Hepatocyte (in vitro differentiated cells): ENCODE measurements at regions not wholly inside any gene's neighbourhood (a gene's known extent, or its start where the extent isn't known, plus 50 kb on each side); places are given as distances from the start of the nearest gene placed in this dataset.

Experiments used
- DNase-seq: peaks from one replicate; pipeline ENCODE4 v3.0.0-alpha.2; 2016; ENCODE audit warnings: low spot score
- H2AFZ ChIP-seq: fragments of 200-600 bp; sonication (generic); 2 replicates; pipeline ENCODE4 v1.6.0; 2016; ENCODE audit warnings: antibody characterized with exemption, mild to moderate bottlenecking
- H3K27ac ChIP-seq: fragments of 200-600 bp; sonication (generic); 2 replicates; pipeline ENCODE4 v1.5.1; 2016; ENCODE audit warnings: mild to moderate bottlenecking
- H3K27me3 ChIP-seq: fragments of 200-600 bp; sonication (generic); 2 replicates; pipeline ENCODE4 v1.6.1; 2016
- H3K36me3 ChIP-seq: fragments of 200-600 bp; sonication (generic); replicated peaks from 2 replicates; pipeline ENCODE4 v1.5.1; 2016; ENCODE audit warnings: low read depth; ENCODE audit not compliant: insufficient read depth
- H3K4me1 ChIP-seq: fragments of 200-600 bp; sonication (generic); 2 replicates; pipeline ENCODE4 v1.5.1; 2016; ENCODE audit warnings: mild to moderate bottlenecking, moderate library complexity; ENCODE audit not compliant: insufficient read depth
- H3K4me2 ChIP-seq: fragments of 200-600 bp; sonication (generic); 2 replicates; pipeline ENCODE4 v1.6.0; 2016
- H3K4me3 ChIP-seq: fragments of 200-600 bp; sonication (generic); 2 replicates; pipeline ENCODE4 v1.5.1; 2016; ENCODE audit warnings: mild to moderate bottlenecking
- H3K79me2 ChIP-seq: fragments of 200-600 bp; sonication (generic); 2 replicates; pipeline ENCODE4 v1.6.0; 2017; ENCODE audit warnings: mild to moderate bottlenecking
- H3K9me2 ChIP-seq: fragments of 200-600 bp; sonication (generic); replicated peaks from 2 replicates; pipeline ENCODE4 v1.6.0; 2017; ENCODE audit warnings: mild to moderate bottlenecking; ENCODE audit not compliant: insufficient read depth
- H3K9me3 ChIP-seq: fragments of 200-600 bp; sonication (generic); 2 replicates; pipeline ENCODE4 v1.5.1; 2016; ENCODE audit warnings: low read depth, mild to moderate bottlenecking
- H4K20me1 ChIP-seq: fragments of 200-600 bp; sonication (generic); 2 replicates; pipeline ENCODE4 v1.6.0; 2016; ENCODE audit warnings: mild to moderate bottlenecking; ENCODE audit not compliant: insufficient read depth, poor library complexity, severe bottlenecking
- CTCF ChIP-seq: fragments of 200-600 bp; sonication (generic); IDR thresholded peaks from 2 replicates; pipeline ENCODE4 v1.5.1; 2016; ENCODE audit warnings: antibody characterized with exemption, mild to moderate bottlenecking; ENCODE audit not compliant: poor library complexity
- EZH2 ChIP-seq: fragments of 200-600 bp; sonication (generic); IDR thresholded peaks from 2 replicates; pipeline ENCODE4 v1.6.1; 2016; ENCODE audit warnings: antibody characterized with exemption, mild to moderate bottlenecking, borderline replicate concordance
- EZH2phosphoT487 ChIP-seq: fragments of 200-600 bp; sonication (generic); IDR thresholded peaks from one replicate; pipeline ENCODE4 v1.6.1; 2018; ENCODE audit warnings: antibody characterized with exemption, mild to moderate bottlenecking, low read depth, moderate library complexity; ENCODE audit not compliant: unreplicated experiment, severe bottlenecking
- WGBS: methylation state at CpG from one replicate; pipeline ENCODE4 v1.1.6; 2016; ENCODE audit warnings: low lambda C conversion rate; ENCODE audit errors: missing lambda C conversion rate; 5-methylcytosine and 5-hydroxymethylcytosine counted together

GRCh38 chr6:147776631-147777213 lies 268.2 kb downstream of the SAMD5 start:
- no peaks in the 10 kb centered on the region for H3K79me2 ChIP-seq
- TF ChIP-seq EZH2 (no peak), EZH2phosphoT487 (no peak), CTCF (no peak)
- H3K4me1 ChIP-seq: no peaks in the 10 kb centered on the region
- no peaks in the 10 kb centered on the region for H3K9me3 ChIP-seq
- H4K20me1 ChIP-seq: no peaks in the 10 kb centered on the region
- DNase-seq: peak; percentile 14
- H3K4me3 ChIP-seq: no peak overlapping the region
- H3K4me2 ChIP-seq: no peak overlapping the region
- no peak overlapping the region for H2AFZ ChIP-seq
- WGBS: 69% methylated on average over 4 of the region's 4 CpGs
- no peaks in the 10 kb centered on the region for H3K9me2 ChIP-seq
- no peaks in the 10 kb centered on the region for H3K27me3 ChIP-seq
- no peak overlapping the region for H3K27ac ChIP-seq
- no peaks in the 10 kb centered on the region for H3K36me3 ChIP-seq

DNA sequence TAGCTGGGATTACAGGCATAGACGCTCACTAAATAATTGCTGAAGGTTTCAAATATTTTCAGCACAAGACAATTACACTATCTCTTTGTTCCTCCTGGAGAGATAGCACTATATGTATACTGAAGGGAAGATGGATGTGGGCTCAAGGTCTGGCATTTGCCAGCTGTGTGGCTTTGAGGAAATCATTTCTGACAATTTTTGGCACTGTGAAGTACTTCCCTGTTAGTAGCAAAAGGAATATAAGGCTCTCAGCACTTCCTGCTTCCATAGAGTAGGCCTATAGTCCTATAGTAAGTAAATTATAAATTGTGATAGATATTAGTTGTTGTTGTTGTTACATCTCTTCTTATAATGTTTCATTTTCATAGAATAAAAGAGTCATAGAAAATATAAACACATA lies 271.1 kb downstream of the SAMD5 start:
- WGBS: 82% methylated on average over 1 of the region's 1 CpG
- H3K9me2 ChIP-seq: no peaks in the 10 kb centered on the region
- H3K36me3 ChIP-seq: no peaks in the 10 kb centered on the region
- TF ChIP-seq CTCF (no peak), EZH2 (no peak), EZH2phosphoT487 (no peak)
- no peaks in the 10 kb centered on the region for H3K9me3 ChIP-seq
- DNase-seq: no peak
- H3K4me2 ChIP-seq: no peak overlapping the region
- no peak overlapping the region for H3K4me3 ChIP-seq
- no peak overlapping the region for H3K27ac ChIP-seq
- no peak overlapping the region for H2AFZ ChIP-seq
- H4K20me1 ChIP-seq: no peaks in the 10 kb centered on the region
- no peaks in the 10 kb centered on the region for H3K27me3 ChIP-seq
- H3K79me2 ChIP-seq: no peaks in the 10 kb centered on the region
- H3K4me1 ChIP-seq: no peaks in the 10 kb centered on the region

DNA sequence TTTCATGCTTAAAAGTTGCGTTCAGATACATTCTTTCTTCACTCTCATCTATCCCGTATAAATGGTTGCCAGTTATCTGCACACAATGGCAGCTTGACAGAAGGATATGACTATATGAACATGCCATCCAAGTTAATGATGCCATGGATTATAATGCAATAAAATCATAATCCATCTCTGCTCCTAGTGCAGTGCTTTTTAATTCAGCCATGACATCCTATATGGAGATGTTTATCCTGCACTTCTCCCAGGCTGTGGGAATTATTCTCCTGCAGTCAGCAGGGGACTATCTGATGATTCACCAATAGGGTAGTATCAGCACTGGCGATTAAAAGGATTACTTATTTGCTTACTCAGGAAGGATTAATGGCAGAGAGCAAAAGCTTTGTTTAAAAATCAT lies 273.8 kb downstream of the SAMD5 start:
- H3K9me3 ChIP-seq: no peaks in the 10 kb centered on the region
- no peaks in the 10 kb centered on the region for H3K36me3 ChIP-seq
- no peak for TF ChIP-seq CTCF
- no peak for TF ChIP-seq EZH2phosphoT487
- TF ChIP-seq EZH2: no peak
- 31% methylated on average over 3 of the region's 3 CpGs for WGBS
- H4K20me1 ChIP-seq: no peaks in the 10 kb centered on the region
- no peaks in the 10 kb centered on the region for H3K79me2 ChIP-seq
- peak; percentile 40 for DNase-seq
- H3K4me2 ChIP-seq: peak overlapping the region; percentile 55
- peak overlapping the region; percentile 56 for H3K27ac ChIP-seq
- no peak overlapping the region for H3K4me3 ChIP-seq
- H3K27me3 ChIP-seq: no peaks in the 10 kb centered on the region
- H3K4me1 ChIP-seq: no peaks in the 10 kb centered on the region
- H2AFZ ChIP-seq: no peak overlapping the region
- no peaks in the 10 kb centered on the region for H3K9me2 ChIP-seq
